A673 (cell line): ENCODE measurements at regions not wholly inside any gene's neighbourhood (a gene's known extent, or its start where the extent isn't known, plus 50 kb on each side); places are given as distances from the start of the nearest gene placed in this dataset.

Experiments used
- CTCF ChIP-seq: fragments of 300-800, 200-600 bp; sonication (generic); conservative IDR thresholded peaks from 2 replicates; pipeline ENCODE4 v1.5.1; 2017; ENCODE audit warnings: low read depth, mild to moderate bottlenecking, antibody characterized with exemption, low read length, moderate library complexity, mixed read lengths
- EZH2 ChIP-seq: fragments of 200-600 bp; sonication (generic); IDR thresholded peaks from 2 replicates; pipeline ENCODE4 v1.6.1; 2017; ENCODE audit warnings: borderline replicate concordance, low read depth, mild to moderate bottlenecking, mixed read lengths, antibody characterized with exemption, low read length; ENCODE audit not compliant: poor library complexity, severe bottlenecking

GRCh38 chr2:221334481-221335218 is 237.5 kb downstream of the EPHA4 start:
- no peak for TF ChIP-seq CTCF
- no peak for TF ChIP-seq EZH2
